Brain pericyte (primary cell): ENCODE measurements at regions not wholly inside any gene's neighbourhood (a gene's known extent, or its start where the extent isn't known, plus 50 kb on each side); places are given as distances from the start of the nearest gene placed in this dataset.

Experiments
- DNase-seq: peaks from one replicate; pipeline ENCODE4 v3.0.0-alpha.2; 2012; ENCODE audit warnings: low read depth, low spot score

- no peak for DNase-seq
Observed at GRCh38 chr15:38647683-38648082, 83.1 kb upstream of the RASGRP1 start.

- no peak for DNase-seq
Observed at GRCh38 chr15:38648121-38648843, 83.7 kb upstream of the RASGRP1 start.

- DNase-seq, result no peak
Observed at GRCh38 chr15:38650384-38650783, 85.8 kb upstream of the RASGRP1 start.

GRCh38 chr15:38650936-38651327 lies 86.3 kb upstream of the RASGRP1 start:
- no peak for DNase-seq

GRCh38 chr15:38651328-38652038 lies 86.9 kb upstream of the RASGRP1 start:
- no peak for DNase-seq

- DNase-seq, result no peak
Observed at GRCh38 chr15:38652183-38652794, 87.7 kb upstream of the RASGRP1 start.

- DNase-seq, result no peak
Observed at GRCh38 chr15:38652998-38653397, 88.4 kb upstream of the RASGRP1 start.

- no peak for DNase-seq
Observed at GRCh38 chr15:38658431-38658830, 93.8 kb upstream of the RASGRP1 start.

GRCh38 chr15:38660738-38661137 lies 96.1 kb upstream of the RASGRP1 start:
- no peak for DNase-seq

GRCh38 chr15:38662033-38662802 lies 97.6 kb upstream of the RASGRP1 start:
- no peak for DNase-seq

GRCh38 chr15:38662805-38663204 lies 98.2 kb upstream of the RASGRP1 start:
- no peak for DNase-seq

GRCh38 chr15:38665586-38666305 lies 101.1 kb upstream of the RASGRP1 start:
- no peak for DNase-seq

GRCh38 chr15:38666865-38667510 lies 102.4 kb upstream of the RASGRP1 start:
- no peak for DNase-seq

GRCh38 chr15:38667890-38668850 lies 103.6 kb upstream of the RASGRP1 start:
- no peak for DNase-seq

GRCh38 chr15:38668898-38669391 lies 104.3 kb upstream of the RASGRP1 start:
- no peak for DNase-seq

- no peak for DNase-seq
Observed at GRCh38 chr15:38670128-38671005, 105.8 kb upstream of the RASGRP1 start.

GRCh38 chr15:38671006-38671387 lies 106.4 kb upstream of the RASGRP1 start:
- no peak for DNase-seq

GRCh38 chr15:38671675-38672254 lies 107.2 kb upstream of the RASGRP1 start:
- DNase-seq, result no peak
